IMR-90 (cell line): ENCODE measurements at regions not wholly inside any gene's neighbourhood (a gene's known extent, or its start where the extent isn't known, plus 50 kb on each side); places are given as distances from the start of the nearest gene placed in this dataset.

Experiments used
- ATAC-seq: fragments of 200-7000 bp; cut with Tn5 transposase; 2 replicates; pipeline ENCODE4 v1.9.1; 2020; ENCODE audit warnings: low read depth, mild to moderate bottlenecking, moderate library complexity
- BruUV-seq: library from RNA; stranded (reverse); fragments of 400-500 nt; replicated peaks from 2 replicates; lab custom pipeline; 2021; lab: Mats Ljungman, UMichigan
- CTCF ChIA-PET: fragments of 300-600 bp; formaldehyde crosslinking; extraction: SDS; loops from one replicate; lab custom pipeline; 2021; ENCODE audit warnings: antibody characterized with exemption; lab: Yijun Ruan, JAX
- POLR2A ChIA-PET: fragments of 300-600 bp; sonication (Branson Sonifier 250); formaldehyde crosslinking; loops from one replicate; lab custom pipeline; 2022; ENCODE audit warnings: antibody characterized with exemption; ENCODE audit not compliant: unreplicated experiment; lab: Charles Lee
- DNase-seq: peaks from one replicate; pipeline ENCODE4 v3.0.0; 2013
- H2AFZ ChIP-seq: replicated peaks from 2 replicates; pipeline ENCODE3; 2013; ENCODE audit warnings: low read length, mild to moderate bottlenecking; ENCODE audit not compliant: poor library complexity
- H2AK5ac ChIP-seq: 2 replicates; pipeline ENCODE4 v1.6.1; 2013; ENCODE audit warnings: low read depth, low read length, inconsistent platforms
- H2AK9ac ChIP-seq: replicated peaks from 2 replicates; pipeline ENCODE3; 2013; ENCODE audit warnings: mild to moderate bottlenecking, low read depth, low read length, moderate library complexity; ENCODE audit not compliant: poor library complexity
- H2BK120ac ChIP-seq: 2 replicates; pipeline ENCODE4 v1.6.1; 2013; ENCODE audit warnings: low read depth, low read length, inconsistent platforms
- H2BK15ac ChIP-seq: 3 replicates; pipeline ENCODE4 v1.6.1; 2013; ENCODE audit warnings: low read depth, low read length, inconsistent platforms
- H2BK20ac ChIP-seq: 2 replicates; pipeline ENCODE4 v1.6.1; 2013; ENCODE audit warnings: low read depth, mild to moderate bottlenecking, inconsistent platforms, low read length, moderate library complexity
- H2BK5ac ChIP-seq: 2 replicates; pipeline ENCODE4 v1.6.1; 2013; ENCODE audit warnings: mild to moderate bottlenecking, low read depth, low read length, inconsistent platforms; ENCODE audit not compliant: poor library complexity, severe bottlenecking
- H3K14ac ChIP-seq: replicated peaks from 2 replicates; pipeline ENCODE4 v1.6.1; 2013; ENCODE audit warnings: low read depth, low read length, inconsistent platforms
- H3K18ac ChIP-seq: 2 replicates; pipeline ENCODE4 v1.6.1; 2013; ENCODE audit warnings: low read depth, low read length, control low read depth
- H3K23ac ChIP-seq: 2 replicates; pipeline ENCODE4 v1.6.1; 2013; ENCODE audit warnings: low read depth, low read length, inconsistent platforms
- H3K27ac ChIP-seq: 2 replicates; pipeline ENCODE4 v1.5.1; 2013; ENCODE audit warnings: mild to moderate bottlenecking, control low read depth, low read length; ENCODE audit not compliant: insufficient read depth
- H3K27me3 ChIP-seq: 2 replicates; pipeline ENCODE4 v1.6.1; 2013; ENCODE audit warnings: low read length; ENCODE audit not compliant: control insufficient read depth, insufficient read depth
- H3K36me3 ChIP-seq: 2 replicates; pipeline ENCODE4 v1.6.1; 2013; ENCODE audit warnings: low read length, mixed read lengths; ENCODE audit not compliant: control insufficient read depth, insufficient read depth
- H3K4ac ChIP-seq: 2 replicates; pipeline ENCODE4 v1.6.1; 2013; ENCODE audit warnings: low read depth, low read length, inconsistent platforms
- H3K4me1 ChIP-seq: 2 replicates; pipeline ENCODE4 v1.6.1; 2013; ENCODE audit warnings: low read length, mixed read lengths; ENCODE audit not compliant: control insufficient read depth, insufficient read depth
- H3K4me2 ChIP-seq: 2 replicates; pipeline ENCODE4 v1.6.1; 2013; ENCODE audit warnings: low read depth, mild to moderate bottlenecking, control low read depth, low read length, moderate library complexity
- H3K4me3 ChIP-seq: 2 replicates; pipeline ENCODE4 v1.5.1; 2013; ENCODE audit warnings: low read depth, mild to moderate bottlenecking, control low read depth, low read length, moderate library complexity; ENCODE audit not compliant: insufficient read depth
- H3K56ac ChIP-seq: 2 replicates; pipeline ENCODE4 v1.6.1; 2013; ENCODE audit warnings: low read length, inconsistent platforms; ENCODE audit not compliant: insufficient read depth; ENCODE audit errors: extremely low read depth
- H3K79me1 ChIP-seq, 2 experiments: 2 replicates each; pipeline ENCODE4 v1.6.1; 2013; ENCODE audit warnings: low read length in 2 of 2, inconsistent platforms in 1 of 2, low read depth in 1 of 2
- H3K9ac ChIP-seq: 2 replicates; pipeline ENCODE4 v1.6.1; 2013; ENCODE audit warnings: low read depth, low read length, control low read depth
- H3K9me1 ChIP-seq: 2 replicates; pipeline ENCODE4 v1.6.1; 2013; ENCODE audit warnings: low read length, inconsistent platforms; ENCODE audit not compliant: insufficient read depth
- H3K9me3 ChIP-seq: 2 replicates; pipeline ENCODE4 v1.6.1; 2013; ENCODE audit warnings: low read length; ENCODE audit not compliant: control insufficient read depth, insufficient read depth
- H4K20me1 ChIP-seq: 2 replicates; pipeline ENCODE4 v1.6.1; 2013; ENCODE audit warnings: low read length, inconsistent platforms; ENCODE audit not compliant: insufficient read depth
- H4K5ac ChIP-seq: 2 replicates; pipeline ENCODE4 v1.6.1; 2013; ENCODE audit warnings: mild to moderate bottlenecking, low read depth, low read length, control low read depth
- H4K8ac ChIP-seq, 2 experiments: 2 replicates each; pipeline ENCODE4 v1.6.1; 2013; ENCODE audit warnings: low read depth in 2 of 2, low read length in 2 of 2, control low read depth in 1 of 2, inconsistent platforms in 1 of 2
- H4K91ac ChIP-seq: 2 replicates; pipeline ENCODE4 v1.6.1; 2013; ENCODE audit warnings: low read depth, low read length, inconsistent platforms; ENCODE audit not compliant: insufficient read depth
- BHLHE40 ChIP-seq: fragments of 150-350 bp; IDR thresholded peaks from 2 replicates; pipeline ENCODE4 v1.6.1; 2016; ENCODE audit warnings: mild to moderate bottlenecking, low read depth, low read length
- CEBPB ChIP-seq: IDR thresholded peaks from 2 replicates; pipeline ENCODE4 v1.6.1; 2012; ENCODE audit warnings: low read depth, low read length, improper control_type of control experiment
- CHD1 ChIP-seq: IDR thresholded peaks from 2 replicates; pipeline ENCODE4 v1.6.1; 2012; ENCODE audit warnings: low read depth, low read length, improper control_type of control experiment
- ELK1 ChIP-seq: fragments of 150-350 bp; IDR thresholded peaks from 2 replicates; pipeline ENCODE4 v1.6.1; 2016; ENCODE audit warnings: low read depth, mild to moderate bottlenecking, low read length, moderate library complexity, borderline replicate concordance
- FOS ChIP-seq: fragments of 150-350 bp; IDR thresholded peaks from 2 replicates; pipeline ENCODE4 v1.6.1; 2016; ENCODE audit warnings: low read depth, low read length
- MAFK ChIP-seq: IDR thresholded peaks from 2 replicates; pipeline ENCODE4 v1.6.1; 2012; ENCODE audit warnings: low read depth, low read length, improper control_type of control experiment
- MAZ ChIP-seq: IDR thresholded peaks from 2 replicates; pipeline ENCODE4 v1.6.1; 2012; ENCODE audit warnings: low read depth, mild to moderate bottlenecking, low read length, improper control_type of control experiment, moderate library complexity, borderline replicate concordance
- MXI1 ChIP-seq: IDR thresholded peaks from 2 replicates; pipeline ENCODE4 v1.6.1; 2012; ENCODE audit warnings: low read depth, mild to moderate bottlenecking, low read length, moderate library complexity, borderline replicate concordance
- NFE2L2 ChIP-seq: fragments of 150-350 bp; IDR thresholded peaks from 2 replicates; pipeline ENCODE4 v1.6.1; 2016; ENCODE audit warnings: low read depth, mild to moderate bottlenecking, low read length
- POLR2A ChIP-seq: IDR thresholded peaks from 2 replicates; pipeline ENCODE4 v1.6.1; 2012; ENCODE audit warnings: mild to moderate bottlenecking, low read depth, low read length
- RAD21 ChIP-seq: IDR thresholded peaks from 2 replicates; pipeline ENCODE4 v1.6.1; 2012; ENCODE audit warnings: low read length, improper control_type of control experiment
- RCOR1 ChIP-seq: IDR thresholded peaks from 2 replicates; pipeline ENCODE4 v1.6.1; 2012; ENCODE audit warnings: mild to moderate bottlenecking, low read length, improper control_type of control experiment; ENCODE audit not compliant: insufficient replicate concordance
- RFX5 ChIP-seq: IDR thresholded peaks from 2 replicates; pipeline ENCODE4 v1.8.0; 2012; ENCODE audit warnings: low read depth, mild to moderate bottlenecking, low read length, moderate library complexity
- USF2 ChIP-seq: fragments of 150-350 bp; IDR thresholded peaks from 2 replicates; pipeline ENCODE4 v1.6.1; 2017; ENCODE audit warnings: mild to moderate bottlenecking, antibody characterized with exemption, low read length, low read depth
- WGBS, 2 experiments: methylation state at CpG; one replicate each; pipeline versions ENCODE4 v1.1.5 to v1.1.7; 2013; ENCODE audit warnings: missing lambda C conversion rate in 2 of 2; ENCODE audit not compliant: insufficient read length in 1 of 2; ENCODE audit errors: extremely low coverage in 2 of 2; 5-methylcytosine and 5-hydroxymethylcytosine counted together
- dilution Hi-C: fragments of 300-500 bp; cut with HindIII; formaldehyde crosslinking; loops from one replicate; pipeline ENCODE4 v1.14.3; 2018; ENCODE audit warnings: low sequenced_read_pairs; ENCODE audit not compliant: unreplicated experiment
- in situ Hi-C: fragments of 300-500 bp; cut with MboI; formaldehyde crosslinking; loops from 3 replicates; pipeline ENCODE4 v1.14.3; 2019; ENCODE audit warnings: low sequenced_read_pairs, inconsistent platforms, mixed read lengths
- intact Hi-C: fragments of 100-400 bp; cut with micrococcal nuclease; formaldehyde crosslinking; loops from 2 replicates; pipeline ENCODE4 v1.10.0; 2022

GRCh38 chr1:30519201-30519763 is 204.1 kb downstream of the MATN1 start:
- H3K27ac ChIP-seq: no peak overlapping the region
- intact Hi-C loops: no loop called here
- no peak overlapping the region for H3K18ac ChIP-seq
- H3K4me1 ChIP-seq: no peaks in the 10 kb centered on the region
- no peak overlapping the region for H3K14ac ChIP-seq
- no peak overlapping the region for H3K4me2 ChIP-seq
- ATAC-seq (no peak), DNase-seq (no peak)
- no peaks in the 10 kb centered on the region for H3K9me1 ChIP-seq
- no peaks in the 10 kb centered on the region for H3K79me1 ChIP-seq
- H4K91ac ChIP-seq: no peak overlapping the region
- no peak for TF ChIP-seq RFX5
- no peak for TF ChIP-seq MXI1
- no peak for TF ChIP-seq FOS
- no peak for TF ChIP-seq POLR2A
- TF ChIP-seq CEBPB: no peak
- TF ChIP-seq MAFK: no peak
- TF ChIP-seq USF2: no peak
- TF ChIP-seq CHD1: no peak
- TF ChIP-seq MAZ: no peak
- no peak for TF ChIP-seq BHLHE40
- no peak for TF ChIP-seq ELK1
- TF ChIP-seq NFE2L2: no peak
- no peak for TF ChIP-seq RAD21
- TF ChIP-seq RCOR1: no peak
- H2AFZ ChIP-seq: no peak overlapping the region
- in situ Hi-C loops: no loop called here
- H3K56ac ChIP-seq: no peak overlapping the region
- H3K9ac ChIP-seq: no peak overlapping the region
- no peak overlapping the region for H3K4ac ChIP-seq
- peaks cover 2% of the 10 kb centered on the region; the same call in 1 of the 2 replicates for H3K9me3 ChIP-seq
- dilution Hi-C loops: no loop called here
- no peak overlapping the region for H4K8ac ChIP-seq
- no peak overlapping the region for H3K23ac ChIP-seq
- no peak overlapping the region for H2BK5ac ChIP-seq
- no peak overlapping the region for H2AK9ac ChIP-seq
- no peak overlapping the region for H4K5ac ChIP-seq
- WGBS, 2 experiments: 64 to 100% methylated on average over 4 of the region's 4 CpGs
- no TSS peak for BruUV-seq
- no peak overlapping the region for H2BK15ac ChIP-seq
- no peak overlapping the region for H2BK120ac ChIP-seq
- no peaks in the 10 kb centered on the region; the same call in 1 of the 2 replicates for H4K20me1 ChIP-seq
- H2BK20ac ChIP-seq: no peak overlapping the region
- H3K27me3 ChIP-seq: no peaks in the 10 kb centered on the region; the same call in 1 of the 2 replicates
- ChIA-PET POLR2A (no interaction called here), CTCF (no interaction called here)
- no peak overlapping the region for H3K4me3 ChIP-seq
- H3K36me3 ChIP-seq: no peaks in the 10 kb centered on the region
- H2AK5ac ChIP-seq: no peak overlapping the region
